GM18951 (cell line): ENCODE measurements at regions not wholly inside any gene's neighbourhood (a gene's known extent, or its start where the extent isn't known, plus 50 kb on each side); places are given as distances from the start of the nearest gene placed in this dataset.

Experiments
- POLR2A ChIP-seq: IDR thresholded peaks from 4 replicates; pipeline ENCODE4 v1.6.1; 2011; ENCODE audit warnings: mild to moderate bottlenecking; ENCODE audit not compliant: insufficient read length, insufficient read depth; ENCODE audit errors: extremely low read depth
- in situ Hi-C: fragments of 300-500 bp; cut with MboI; formaldehyde crosslinking; loops from one replicate; pipeline ENCODE4 v1.12.0; 2022; ENCODE audit warnings: low sequenced_read_pairs, mixed read lengths, inconsistent platforms; ENCODE audit not compliant: unreplicated experiment

DNA sequence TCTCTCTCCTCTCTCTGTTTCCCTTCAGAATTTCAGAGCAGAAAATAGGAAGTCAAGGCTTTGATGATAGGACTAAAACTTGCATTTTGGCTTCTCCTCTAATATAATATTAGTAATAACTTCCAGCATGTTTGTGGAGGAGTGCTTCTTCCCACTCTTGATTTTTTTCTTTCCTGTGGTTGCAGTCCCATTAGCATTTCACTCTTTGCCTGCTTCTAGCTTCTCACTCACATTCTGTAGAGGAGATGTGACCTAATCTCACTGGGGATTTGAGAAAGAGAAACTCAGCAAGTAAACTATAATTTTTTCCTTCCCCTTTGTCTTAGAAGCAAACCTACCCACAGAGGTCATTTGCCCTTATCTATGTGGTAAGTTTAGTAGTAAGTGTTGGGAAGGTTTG is 169.4 kb upstream of the HTR2A start:
- in situ Hi-C loops: no loop called here
- TF ChIP-seq POLR2A: no peak

DNA sequence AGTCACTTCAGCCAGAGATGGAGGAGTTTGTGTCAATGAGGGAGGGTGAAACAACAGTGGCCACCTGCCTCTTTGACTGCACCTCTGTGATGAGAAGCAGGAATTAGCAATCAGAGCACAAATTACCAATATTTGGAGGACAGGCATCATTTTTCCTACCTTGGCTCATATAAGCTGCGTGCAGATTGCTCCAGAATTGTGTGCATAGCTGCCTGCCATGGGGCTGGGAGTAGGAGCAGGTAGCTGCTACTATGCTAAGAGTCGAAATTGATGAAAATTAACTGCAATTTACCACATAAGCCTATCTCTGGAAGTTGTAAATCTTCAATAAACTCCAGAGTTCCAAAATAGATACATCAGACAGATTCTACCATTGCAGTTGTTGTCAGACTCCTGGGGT is 167.5 kb upstream of the HTR2A start:
- TF ChIP-seq POLR2A: no peak
- in situ Hi-C loops: no loop called here

DNA sequence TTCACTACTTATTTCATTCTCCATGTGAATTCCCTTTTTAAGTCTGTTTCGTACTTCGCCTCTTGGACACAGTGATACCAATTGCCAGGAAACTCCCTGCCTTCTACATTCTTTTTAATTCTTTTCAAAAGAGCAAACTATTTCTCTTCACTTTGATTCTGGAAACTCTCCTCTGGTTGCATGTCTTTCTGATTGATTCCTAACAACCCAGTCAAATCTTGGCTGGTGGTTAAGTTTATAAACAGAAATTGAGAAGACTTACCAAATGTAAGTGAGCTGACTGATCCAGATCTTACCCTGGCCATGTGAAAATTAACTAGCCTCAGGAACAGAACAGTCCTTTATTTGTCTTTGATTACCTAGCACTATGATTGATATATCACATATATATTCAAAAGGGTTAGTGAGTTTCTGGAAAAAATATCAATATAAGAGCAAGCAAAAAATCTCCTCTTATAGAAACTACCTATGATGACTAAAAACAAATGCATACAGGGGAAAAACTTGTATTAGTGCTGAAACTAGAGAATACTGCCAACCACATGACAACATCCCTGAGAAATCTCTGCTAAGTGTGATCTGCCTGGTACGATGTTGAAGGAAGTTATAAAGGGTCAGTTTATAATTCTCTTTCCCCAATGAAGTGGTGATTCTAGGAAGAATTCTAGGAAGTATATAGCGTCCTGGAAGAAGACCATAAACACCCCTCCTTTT is 152.6 kb upstream of the HTR2A start:
- in situ Hi-C loops: no loop called here
- TF ChIP-seq POLR2A: no peak

DNA sequence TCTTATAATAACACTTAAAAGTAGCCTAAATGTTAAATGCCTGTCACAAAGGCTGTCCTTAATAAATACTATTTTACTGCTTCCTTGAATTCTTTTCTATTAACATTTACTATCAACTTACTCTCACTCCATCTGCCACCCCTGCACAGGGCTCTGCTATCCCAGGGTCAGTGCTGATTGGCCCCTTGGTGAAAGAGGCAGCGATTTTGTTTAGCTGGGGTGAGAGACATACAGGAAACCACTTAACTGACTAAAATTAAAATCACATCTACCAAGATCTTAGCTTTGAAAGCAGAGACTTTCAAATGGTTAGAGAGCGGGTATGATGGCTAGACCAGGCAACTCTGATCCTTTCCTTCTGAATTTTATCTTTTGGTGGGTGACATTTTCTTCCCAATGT is 149.9 kb upstream of the HTR2A start:
- TF ChIP-seq POLR2A: no peak
- in situ Hi-C loops: no loop called here

DNA sequence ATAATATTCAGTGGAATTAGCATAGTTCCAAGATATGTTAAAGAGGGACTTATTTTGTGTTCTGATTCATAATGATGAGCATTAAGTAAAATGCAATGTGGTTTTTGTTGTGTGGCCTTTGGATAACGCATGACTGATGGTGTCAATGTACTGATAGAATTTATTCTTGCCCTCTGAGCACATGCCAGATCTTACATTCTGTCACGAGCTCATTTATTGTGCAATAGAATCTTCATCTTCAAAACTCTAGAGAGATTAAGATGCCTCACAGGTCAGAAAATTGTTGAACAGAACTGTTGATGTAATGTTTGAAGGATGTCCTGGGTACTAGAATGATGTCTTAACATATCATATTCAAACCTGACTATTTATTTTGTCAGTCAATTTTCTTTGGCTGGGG is 148.0 kb upstream of the HTR2A start:
- in situ Hi-C loops: no loop called here
- TF ChIP-seq POLR2A: no peak

DNA sequence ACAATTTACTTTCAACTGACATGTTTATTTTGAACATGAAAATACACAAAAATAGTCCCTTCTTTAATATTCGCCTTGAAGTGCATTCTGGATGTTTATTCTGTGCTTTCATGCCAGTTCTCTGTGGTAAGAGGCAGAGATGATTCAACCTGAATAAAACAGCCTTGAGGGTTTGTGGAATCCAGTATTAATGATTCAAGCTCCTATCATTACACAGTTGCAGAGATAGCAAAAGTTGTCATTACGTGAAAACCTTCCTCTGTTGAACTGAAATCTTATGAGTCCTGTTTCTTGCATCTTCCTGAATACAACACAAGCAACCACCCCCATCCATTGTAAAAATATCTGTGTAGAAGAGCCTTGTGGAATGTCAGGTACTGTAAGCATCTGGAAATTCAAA is 142.3 kb upstream of the HTR2A start:
- TF ChIP-seq POLR2A: no peak
- in situ Hi-C loops: no loop called here

GRCh38 chr13:47038188-47038587 is 141.3 kb upstream of the HTR2A start:
- in situ Hi-C loops: no loop called here

DNA sequence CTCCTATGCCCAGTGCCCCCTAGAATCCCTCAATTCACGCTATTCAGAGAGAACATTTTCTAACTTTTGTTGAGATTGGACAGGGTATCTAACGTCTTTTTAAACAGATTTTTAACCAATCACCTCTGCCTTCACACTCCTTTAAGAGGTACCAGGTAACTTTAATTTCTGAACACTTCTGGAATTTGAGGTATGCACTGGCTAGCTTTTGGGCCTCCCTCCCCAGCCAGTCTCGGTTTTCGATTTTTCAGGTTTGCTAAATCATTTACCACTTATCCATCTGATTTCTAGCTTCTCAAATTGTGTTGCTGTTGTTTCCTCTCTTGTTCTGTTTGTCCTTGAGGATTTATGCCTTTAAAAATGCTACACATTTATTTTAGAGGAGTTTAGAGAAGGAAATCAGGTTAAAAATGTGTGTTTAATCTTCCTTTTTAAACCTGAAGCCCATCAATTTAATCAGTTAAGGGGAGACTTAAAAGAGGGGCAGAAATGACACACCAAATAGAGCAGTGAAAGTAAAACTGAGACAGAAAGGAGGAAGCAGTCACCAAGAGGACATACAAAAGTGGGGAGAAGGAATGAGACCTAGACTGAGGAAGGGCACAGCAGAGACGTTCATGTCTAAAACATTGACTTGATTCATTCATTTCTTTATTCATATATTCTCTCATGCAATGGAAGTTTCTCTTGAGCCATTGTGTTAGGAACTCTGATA is 139.6 kb upstream of the HTR2A start:
- no peak for TF ChIP-seq POLR2A
- in situ Hi-C loops: no loop called here

More at GRCh38 chr13:47038188-47038587, 141.3 kb upstream of the HTR2A start:
- no peak for TF ChIP-seq POLR2A

GRCh38 chr13:47033216-47033615 is 136.4 kb upstream of the HTR2A start:
- in situ Hi-C loops: no loop called here
- TF ChIP-seq POLR2A: no peak

DNA sequence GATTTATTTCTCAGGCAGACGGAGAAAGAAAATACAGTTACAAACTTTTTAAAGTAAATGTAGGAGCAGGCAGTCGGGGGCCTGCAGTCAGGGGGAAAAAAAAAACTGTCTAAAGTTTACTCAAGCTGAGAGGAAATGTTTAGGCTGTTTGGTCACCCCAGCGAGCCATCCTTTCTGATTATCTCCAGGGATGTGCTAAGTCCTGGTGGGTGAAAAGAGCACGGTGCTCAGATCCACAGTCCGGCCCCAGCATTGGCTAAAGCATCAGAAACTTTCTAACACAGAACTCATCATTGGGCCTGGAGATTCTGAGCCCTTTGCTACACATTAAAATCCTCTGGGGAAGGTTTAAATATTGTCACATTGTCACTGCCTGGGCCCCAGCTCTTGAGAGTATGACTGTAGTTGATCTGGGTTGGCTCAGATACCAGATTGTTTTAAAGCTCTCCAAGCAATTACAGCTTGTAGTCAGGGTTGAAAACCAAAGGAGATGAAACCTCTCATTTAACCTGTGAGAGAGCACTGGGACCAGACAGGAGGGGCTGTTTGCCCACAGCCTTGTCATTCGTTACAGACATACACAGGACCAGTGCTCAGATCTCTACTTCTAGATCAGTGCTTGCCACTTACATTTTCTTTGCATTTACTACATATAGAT is 131.1 kb upstream of the HTR2A start:
- no peak for TF ChIP-seq POLR2A
- in situ Hi-C loops: no loop called here

GRCh38 chr13:47025791-47026447 is 129.1 kb upstream of the HTR2A start:
- in situ Hi-C loops: no loop called here

DNA sequence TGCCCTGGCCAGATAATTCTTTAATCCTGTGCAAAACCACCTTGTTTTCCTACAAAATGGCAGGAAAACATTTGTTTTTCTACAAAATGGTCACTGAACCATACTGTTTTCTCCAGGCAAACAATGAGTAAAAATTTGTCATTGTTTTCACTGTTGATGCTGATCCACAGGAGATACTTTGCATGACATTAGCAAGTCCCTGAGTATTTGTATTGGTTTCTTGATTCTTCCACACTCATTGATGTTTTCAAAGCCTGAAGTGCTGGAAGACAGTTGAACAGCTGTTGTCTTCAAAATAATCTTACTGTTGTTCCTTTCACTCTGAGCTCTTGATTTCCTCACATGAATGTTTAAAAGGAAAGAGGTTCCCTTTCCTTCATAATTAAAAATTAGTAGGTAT is 123.1 kb upstream of the HTR2A start:
- in situ Hi-C loops: no loop called here
- TF ChIP-seq POLR2A: no peak

More at GRCh38 chr13:47025791-47026447, 129.1 kb upstream of the HTR2A start:
- TF ChIP-seq POLR2A: no peak

GRCh38 chr13:47017476-47017875 is 120.6 kb upstream of the HTR2A start:
- in situ Hi-C loops: no loop called here
- no peak for TF ChIP-seq POLR2A
